ENCODE measurements at regions not wholly inside any gene's neighbourhood (a gene's known extent, or its start where the extent isn't known, plus 50 kb on each side); places are given as distances from the start of the nearest gene placed in this dataset.
"Not testable (repeated sequence)": the region's sequence is repeated elsewhere in the genome, so short reads cannot be mapped to it uniquely, and the experiment has no call there.

- no peak for DNase-seq
These were observed 650.0 kb upstream of the STXBP6 start for GRCh38 chr14:25699981-25700380.

DNA sequence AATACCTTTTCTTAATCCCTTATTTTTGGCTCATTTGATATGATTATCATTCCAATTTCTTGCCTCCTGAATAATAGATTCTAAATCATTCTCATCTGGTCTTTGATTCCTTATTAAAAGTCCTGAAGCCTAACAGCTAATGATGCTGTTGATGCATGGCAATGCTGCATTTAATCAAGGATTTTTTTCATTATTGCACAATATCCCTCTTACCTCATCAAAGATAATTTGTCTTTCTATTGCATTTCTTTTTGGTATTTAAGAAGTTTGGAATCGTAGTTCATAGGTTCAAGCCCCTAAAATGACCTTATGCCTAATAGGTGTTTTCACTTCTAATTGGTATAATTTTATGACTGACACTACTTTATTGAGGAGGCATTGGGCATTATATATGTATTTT, 648.2 kb upstream of the STXBP6 start:
- DNase-seq = no peak

GRCh38 chr14:25696176-25696575, 646.2 kb upstream of the STXBP6 start:
- no peak for DNase-seq

GRCh38 chr14:25685004-25685403, 635.1 kb upstream of the STXBP6 start:
- DNase-seq = no peak

DNA sequence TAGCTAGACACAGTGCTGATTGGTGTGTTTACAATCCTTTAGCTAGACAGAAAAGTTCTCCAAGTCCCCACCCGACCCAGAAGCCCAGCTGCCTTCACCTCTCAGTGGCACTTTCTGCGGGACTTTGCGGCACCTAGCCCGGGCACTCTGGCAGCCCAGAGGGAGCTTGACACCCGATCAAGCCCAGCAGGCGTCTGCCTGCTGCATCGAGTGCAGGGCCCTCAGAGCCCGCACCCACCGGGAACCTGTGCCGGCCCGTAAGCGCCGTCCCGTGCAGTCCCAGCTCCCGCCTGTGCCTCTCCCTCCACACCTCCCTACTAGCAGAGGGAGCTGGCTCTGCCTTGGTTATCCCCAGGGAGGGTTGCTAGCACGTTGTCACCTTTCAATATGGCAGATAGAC, 631.0 kb upstream of the STXBP6 start:
- no peak for DNase-seq

DNA sequence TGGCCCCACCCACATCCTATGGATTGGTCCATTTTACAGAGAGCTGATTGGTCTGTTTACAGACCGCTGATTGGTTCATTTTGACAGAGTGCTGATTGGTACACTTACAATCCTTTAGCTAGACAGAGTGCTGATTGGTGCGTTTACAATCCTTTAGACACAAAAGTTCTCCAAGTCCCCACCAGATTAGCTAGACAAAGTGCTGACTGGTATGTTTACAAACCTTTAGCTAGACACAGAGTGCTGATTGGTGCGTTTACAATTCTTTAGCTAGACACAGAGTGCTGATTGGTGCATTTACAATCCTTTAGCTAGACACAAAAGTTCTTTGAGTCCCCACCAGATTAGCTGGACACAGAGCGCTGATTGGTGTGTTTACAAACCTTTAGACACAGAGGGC, 630.6 kb upstream of the STXBP6 start:
- DNase-seq = not testable (repeated sequence)

GRCh38 chr14:25677111-25677510, 627.2 kb upstream of the STXBP6 start:
- no peak for DNase-seq

GRCh38 chr14:25667387-25667786, 617.4 kb upstream of the STXBP6 start:
- no peak for DNase-seq

GRCh38 chr14:25666877-25667276, 616.9 kb upstream of the STXBP6 start:
- DNase-seq = no peak

DNA sequence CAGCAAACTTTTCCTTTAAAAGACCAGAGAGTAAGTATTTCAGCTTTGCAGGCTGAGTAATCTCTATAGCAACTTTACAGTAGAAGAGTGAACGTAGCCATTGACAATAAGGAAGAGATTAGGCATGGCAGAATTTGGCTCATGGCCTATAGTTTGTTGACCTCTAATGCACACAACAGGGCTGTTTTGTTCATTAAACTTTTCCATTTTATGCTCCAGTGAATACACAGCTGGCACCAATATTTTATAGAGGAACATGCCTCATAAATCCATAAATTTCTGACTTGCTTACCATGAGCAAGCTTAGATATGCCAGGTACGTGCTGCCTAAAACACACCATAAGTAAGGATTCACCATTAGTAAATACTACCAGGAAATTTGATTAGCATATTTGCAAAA, 609.0 kb upstream of the STXBP6 start:
- DNase-seq = no peak

DNA sequence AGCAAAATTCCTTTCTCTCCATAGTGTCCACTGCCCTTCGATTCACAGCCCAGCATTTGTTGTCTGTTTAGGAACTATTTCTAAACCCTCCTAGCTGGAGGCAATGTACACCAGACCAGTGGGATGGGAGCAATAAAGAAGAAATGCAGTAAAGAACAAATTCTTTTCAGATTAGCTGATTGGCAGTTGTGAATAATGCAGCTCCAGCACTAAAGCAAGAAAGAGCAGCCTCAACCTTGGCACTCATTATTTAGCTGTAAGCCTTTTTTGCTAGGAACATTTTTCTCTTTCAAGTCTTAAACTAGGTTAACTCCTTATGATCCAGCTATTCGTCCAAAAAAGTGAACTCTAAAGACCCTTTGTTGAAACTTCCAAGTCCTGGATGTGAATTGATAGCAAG, 580.5 kb upstream of the STXBP6 start:
- no peak for DNase-seq

GRCh38 chr14:25628978-25629377, 579.0 kb upstream of the STXBP6 start:
- DNase-seq = no peak

GRCh38 chr14:25628390-25628789, 578.4 kb upstream of the STXBP6 start:
- no peak for DNase-seq

DNA sequence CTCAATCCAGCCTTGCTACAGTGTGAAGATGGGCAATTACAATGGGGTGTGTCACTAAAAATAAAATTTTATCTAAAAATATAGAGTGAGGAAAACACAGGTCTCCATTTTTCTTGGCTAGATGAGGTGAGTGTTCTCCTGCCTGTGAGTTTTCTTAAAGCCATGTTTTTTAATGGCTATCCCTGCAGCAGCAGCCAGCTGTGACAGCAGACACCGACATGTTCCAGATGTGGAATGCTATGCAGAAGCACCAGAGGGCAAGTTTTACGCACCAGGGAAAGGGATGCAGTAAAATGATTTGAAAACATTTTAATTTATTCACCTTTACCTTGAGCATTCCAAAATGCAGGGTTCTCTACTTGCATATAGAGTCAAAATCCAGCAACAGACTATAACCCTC, 577.0 kb upstream of the STXBP6 start:
- DNase-seq = no peak

GRCh38 chr14:25622763-25623162, 572.8 kb upstream of the STXBP6 start:
- no peak for DNase-seq

- DNase-seq = no peak
These were observed 570.6 kb upstream of the STXBP6 start for GRCh38 chr14:25620515-25620914.

DNA sequence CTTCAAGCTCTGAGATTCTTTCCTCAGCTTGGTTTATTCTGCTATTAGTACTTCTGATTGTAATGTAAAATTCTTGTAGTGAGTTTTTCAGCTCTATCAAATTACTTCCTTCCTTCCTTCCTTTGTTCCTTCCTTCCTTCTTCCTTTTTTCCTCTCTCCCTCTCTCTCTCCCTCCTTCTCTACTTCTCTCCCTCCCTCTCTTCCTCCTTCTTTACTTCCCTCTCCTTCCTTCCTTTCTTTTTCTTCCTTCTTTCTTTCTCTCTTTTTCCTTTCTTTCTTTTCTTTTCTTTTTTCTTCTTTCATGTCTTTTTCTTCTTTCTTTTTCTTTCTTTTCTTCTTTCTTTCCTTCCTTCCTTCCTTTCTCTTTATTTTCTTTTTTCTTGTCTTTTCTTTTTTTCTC, 565.2 kb upstream of the STXBP6 start:
- DNase-seq = no peak

- DNase-seq = no peak
These were observed 557.2 kb upstream of the STXBP6 start for GRCh38 chr14:25607192-25607591.

DNA sequence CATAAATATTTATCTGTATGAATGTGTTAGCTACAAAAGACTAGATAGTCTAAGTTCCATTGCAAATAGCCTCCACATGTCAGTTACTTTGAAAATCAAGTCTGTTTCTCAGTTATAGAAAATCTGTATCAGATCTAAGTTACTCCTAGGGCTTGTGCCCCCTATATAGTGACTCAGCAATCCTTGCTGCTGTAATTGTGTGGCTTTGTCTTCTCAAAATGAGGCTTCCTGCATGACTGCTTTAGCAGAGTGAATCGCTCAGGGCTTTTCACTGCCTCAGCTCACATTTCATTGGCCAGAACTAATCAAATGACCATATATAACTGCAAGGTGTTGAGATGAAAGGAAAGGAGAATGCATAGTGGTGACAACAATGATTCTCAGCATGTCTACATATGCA, 552.2 kb upstream of the STXBP6 start:
- no peak for DNase-seq

GRCh38 chr14:25588751-25589150, 538.8 kb upstream of the STXBP6 start:
- no peak for DNase-seq

DNA sequence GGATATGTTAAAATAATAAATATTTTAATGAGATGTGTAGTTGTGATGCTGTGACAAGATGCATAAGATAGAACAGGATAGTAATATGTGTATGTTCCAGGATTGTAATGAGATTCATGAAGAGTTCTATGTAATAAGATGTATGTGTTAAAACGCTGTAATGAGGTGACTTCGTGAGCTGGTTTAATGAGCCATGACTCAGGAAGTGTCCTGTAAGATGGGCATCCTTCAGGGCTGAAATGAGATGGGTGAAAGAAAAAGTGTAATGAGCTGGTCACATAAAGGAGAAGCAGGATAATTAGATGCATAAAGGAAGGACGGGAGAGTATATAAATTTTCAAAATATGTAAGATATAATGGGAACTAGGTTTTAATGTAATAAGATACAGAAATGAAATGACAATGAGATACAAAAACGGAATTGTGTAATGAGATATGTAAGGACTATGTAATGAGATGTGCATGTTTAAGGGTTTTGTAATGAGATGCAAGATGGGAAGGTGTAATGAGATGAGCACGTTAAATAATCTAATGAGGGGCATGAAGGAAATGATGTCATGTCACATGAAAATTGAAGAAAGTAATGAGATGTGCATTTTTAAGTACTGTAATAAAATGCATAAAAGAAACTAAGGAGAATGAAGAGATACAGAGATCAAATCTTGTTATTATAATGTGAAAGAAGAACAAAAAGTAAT, 524.8 kb upstream of the STXBP6 start:
- DNase-seq = no peak

DNA sequence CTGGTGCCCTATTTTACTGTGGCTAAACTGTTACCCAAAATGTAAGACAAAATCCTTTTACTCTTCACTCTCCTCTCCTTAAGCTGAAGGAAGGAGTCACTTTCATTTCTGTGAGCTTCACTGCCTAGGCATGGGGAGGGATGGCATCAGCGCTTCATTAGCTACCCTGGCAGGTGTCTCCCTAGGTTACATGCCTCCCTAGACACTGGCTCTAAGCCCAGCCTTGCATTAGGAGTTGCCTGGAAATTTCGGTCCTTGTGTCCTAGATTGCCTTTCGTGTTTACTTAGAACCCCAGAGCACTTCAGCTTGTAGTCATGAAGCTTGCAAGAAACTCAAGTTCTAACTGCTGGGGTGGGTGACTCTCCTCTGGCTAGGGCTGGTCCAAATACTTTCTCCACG, 520.5 kb upstream of the STXBP6 start:
- no peak for DNase-seq

- no peak for DNase-seq
These were observed 507.5 kb upstream of the STXBP6 start for GRCh38 chr14:25557466-25557865.

DNA sequence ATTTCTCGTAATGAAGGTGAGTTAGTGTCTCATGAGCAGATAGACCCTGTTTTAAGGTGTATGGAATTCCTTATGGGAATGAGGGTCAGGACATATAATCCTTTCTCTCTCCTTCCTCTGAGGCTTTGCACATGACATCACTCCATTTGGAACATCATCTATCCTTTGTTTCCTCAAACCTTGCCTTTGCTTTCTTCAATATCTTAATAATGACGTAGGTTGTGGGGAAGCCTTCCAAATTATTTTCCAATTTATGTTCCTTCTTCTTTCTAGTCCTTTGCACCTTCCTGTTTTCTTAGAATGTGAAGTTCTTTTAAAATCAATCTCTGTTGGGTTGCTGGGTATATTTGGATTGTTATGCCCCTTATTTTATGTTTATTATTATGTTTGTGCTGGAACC, 502.9 kb upstream of the STXBP6 start:
- DNase-seq = no peak

GRCh38 chr14:25551674-25552073, 501.7 kb upstream of the STXBP6 start:
- no peak for DNase-seq

GRCh38 chr14:25546826-25547225, 496.9 kb upstream of the STXBP6 start:
- DNase-seq = no peak
